ENCODE measurements at regions not wholly inside any gene's neighbourhood (a gene's known extent, or its start where the extent isn't known, plus 50 kb on each side); places are given as distances from the start of the nearest gene placed in this dataset.

DNA sequence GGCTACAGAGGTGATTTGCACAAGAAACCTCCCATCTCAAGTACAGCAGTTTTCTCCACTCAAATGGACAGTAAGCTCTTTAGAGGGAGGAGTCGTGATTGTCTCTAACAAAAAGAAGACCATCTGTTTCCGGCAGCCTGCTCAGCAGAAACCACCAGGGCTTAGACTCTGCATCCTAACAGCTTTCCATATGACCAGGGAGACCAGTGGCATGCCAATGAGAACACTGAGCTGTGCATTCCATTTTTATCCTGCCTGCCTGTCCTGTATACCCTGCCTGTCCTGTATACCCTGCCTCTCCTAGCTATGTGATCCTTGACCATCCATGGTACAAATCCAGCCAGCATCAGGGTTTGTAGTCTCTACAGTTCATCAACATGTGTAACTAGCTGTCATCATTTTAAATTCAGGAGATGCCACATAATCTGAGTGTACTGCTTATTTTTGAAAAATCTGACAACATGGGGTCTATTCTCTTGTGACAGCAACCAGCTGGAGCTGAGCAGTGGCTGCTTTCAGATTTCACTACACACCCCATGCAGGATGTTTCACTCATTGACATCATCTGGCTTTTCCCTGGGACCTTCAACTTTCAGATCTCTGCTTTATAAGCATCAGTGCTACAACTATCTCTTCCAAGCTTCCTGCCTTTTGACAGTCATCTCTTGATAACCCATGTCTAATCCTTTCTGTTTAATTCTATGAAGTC, 50.5 kb upstream of the POU2AF2 start:
- Mint-ChIP-seq H3K36me3 (ENCODE audit: low read depth) (no peaks in the 10 kb centered on the region), H3K4me3 (no peak overlapping the region), H3K9me3 (ENCODE audit: low read depth) (no peaks in the 10 kb centered on the region), H3K27ac (no peak overlapping the region), H3K27me3 (peaks cover 3% of the 10 kb centered on the region), H3K4me1 (no peaks in the 10 kb centered on the region)
- intact Hi-C loops (cut with DNase I, micrococcal nuclease), result no loop called here
- DNase-seq (no peak), ATAC-seq (no peak)
- CTCF ChIA-PET, result interaction anchor here (0.6 to 1.0 kb wide), 2 partner anchors 39 to 409 kb away, joined by 3 to 4 read pairs; no protein-coding TSS in a partner anchor
- POLR2A ChIA-PET, result interaction anchor here (0.5 kb wide), 1 partner anchor 667 kb away, joined by 3 read pairs; no protein-coding TSS in a partner anchor

DNA sequence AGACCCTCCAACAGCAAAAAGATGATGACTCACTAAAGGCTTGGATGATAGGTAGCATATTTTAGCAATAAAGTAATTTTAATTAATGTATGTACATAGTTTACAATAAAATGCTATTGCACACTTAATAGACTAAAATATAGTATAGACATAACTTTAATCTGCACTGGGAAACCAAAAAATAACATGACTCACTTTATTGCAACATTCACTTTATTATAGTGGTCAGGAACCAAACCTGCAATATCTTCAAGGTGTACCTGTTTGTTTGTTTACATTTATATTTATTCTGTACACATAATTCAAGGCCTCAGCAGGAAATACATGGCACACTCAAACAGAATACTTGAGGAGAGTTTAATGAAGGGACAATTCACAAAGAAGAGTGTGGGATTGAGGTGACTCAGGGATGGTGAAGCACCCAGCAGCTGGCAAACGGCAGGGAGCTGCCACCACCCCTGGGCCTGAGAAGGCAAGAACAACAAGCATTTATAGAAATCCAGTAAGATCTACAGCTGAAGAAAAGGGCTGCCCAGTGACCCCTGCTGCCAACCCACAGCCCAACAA, 51.5 kb upstream of the POU2AF2 start:
- ATAC-seq, result no peak
- no peaks in the 10 kb centered on the region for H3K9me3 Mint-ChIP-seq (ENCODE audit: low read depth)
- H3K4me1 Mint-ChIP-seq, result no peaks in the 10 kb centered on the region
- CTCF ChIA-PET, result interaction anchor here (1.2 kb wide), 1 partner anchor 13 kb away, joined by 4 read pairs; no protein-coding TSS in a partner anchor
- H3K4me3 Mint-ChIP-seq, result no peak overlapping the region
- DNase-seq, result no peak
- intact Hi-C loops (cut with DNase I, micrococcal nuclease), result no loop called here
- POLR2A ChIA-PET, result no interaction called here
- no peak overlapping the region for H3K27ac Mint-ChIP-seq
- peaks cover 3% of the 10 kb centered on the region for H3K27me3 Mint-ChIP-seq
- no peaks in the 10 kb centered on the region for H3K36me3 Mint-ChIP-seq (ENCODE audit: low read depth)

DNA sequence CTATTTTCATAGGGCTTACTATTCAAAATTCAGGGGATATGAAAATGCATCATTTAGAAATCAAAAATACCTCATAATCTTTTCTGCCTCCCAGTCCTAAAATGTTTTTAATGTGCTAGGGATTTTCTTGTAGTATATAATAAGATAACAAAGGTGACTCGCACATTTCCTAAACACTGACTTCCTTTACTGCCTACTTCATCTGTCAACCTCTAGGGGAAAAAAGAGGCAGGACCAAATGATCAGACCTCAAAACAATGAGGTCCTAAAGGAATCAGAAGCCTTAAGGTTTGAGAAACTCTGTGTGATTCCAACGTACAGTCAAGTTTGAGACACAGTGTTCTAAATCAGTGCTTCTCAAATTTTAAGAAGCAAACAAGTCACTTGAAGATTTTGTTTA, 56.1 kb upstream of the POU2AF2 start:
- Mint-ChIP-seq H3K27me3 (peaks cover 7% of the 10 kb centered on the region), H3K27ac (no peak overlapping the region), H3K4me1 (peaks cover 3% of the 10 kb centered on the region), H3K36me3 (ENCODE audit: low read depth) (no peaks in the 10 kb centered on the region), H3K4me3 (no peak overlapping the region), H3K9me3 (ENCODE audit: low read depth) (no peaks in the 10 kb centered on the region)
- ATAC-seq (no peak), DNase-seq (no peak)
- ChIA-PET CTCF (no interaction called here), POLR2A (no interaction called here)
- intact Hi-C loops (cut with DNase I, micrococcal nuclease), result no loop called here

DNA sequence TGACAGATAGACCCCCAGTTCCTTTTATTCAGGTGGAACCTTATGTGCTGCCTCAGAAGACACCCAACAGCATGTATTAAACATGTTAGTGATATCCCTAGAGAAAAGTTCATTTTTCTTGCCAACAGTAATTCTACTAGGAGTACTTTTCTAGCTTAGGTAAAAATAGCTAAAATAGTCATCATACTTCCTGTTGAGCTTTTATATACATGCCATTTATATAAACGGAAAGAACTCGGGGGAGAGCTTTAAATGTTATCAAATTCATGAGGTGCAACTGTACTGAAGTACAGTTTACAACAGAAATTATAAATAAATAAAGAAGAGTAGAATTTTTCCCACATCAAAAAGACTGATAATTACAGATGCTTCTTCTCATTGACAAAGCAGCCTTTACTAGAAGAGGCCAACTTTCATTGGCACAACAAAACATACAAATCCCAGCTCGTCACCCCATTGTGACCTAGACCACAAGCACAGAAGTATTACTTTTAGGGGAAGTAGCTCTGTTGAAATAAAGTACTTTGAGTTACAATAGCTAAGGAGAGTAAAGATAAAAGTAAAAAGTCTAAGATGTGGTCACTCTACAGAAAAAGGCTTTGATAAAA, 59.1 kb upstream of the POU2AF2 start:
- CTCF ChIA-PET, result interaction anchor here (0.6 kb wide), 1 partner anchor 847 kb away, joined by 3 read pairs; no protein-coding TSS in a partner anchor
- H3K4me1 Mint-ChIP-seq, result peaks cover 3% of the 10 kb centered on the region

DNA sequence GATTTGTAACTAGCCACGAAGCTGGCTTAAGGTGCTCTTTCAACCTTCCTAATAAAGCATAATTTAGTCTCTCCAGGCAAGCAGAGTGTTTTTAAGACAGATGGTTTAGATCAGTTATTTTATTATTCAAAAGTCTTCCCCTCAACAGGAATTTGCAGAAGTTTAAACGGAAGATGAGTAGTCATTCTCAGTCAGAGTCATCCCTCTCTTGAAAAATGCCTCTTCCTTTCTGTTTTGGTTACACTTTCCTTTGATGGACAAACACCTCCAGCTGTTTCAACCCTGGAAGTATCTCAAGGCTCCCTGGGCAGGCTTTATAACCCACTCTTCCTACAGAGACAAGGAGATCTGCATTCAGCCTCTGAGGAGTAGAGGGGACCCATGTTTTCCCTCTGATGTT, 60.3 kb upstream of the POU2AF2 start:
- Mint-ChIP-seq H3K27me3 (peaks cover 6% of the 10 kb centered on the region), H3K27ac (no peak overlapping the region), H3K4me1 (peaks cover 3% of the 10 kb centered on the region), H3K4me3 (no peak overlapping the region), H3K36me3 (ENCODE audit: low read depth) (no peaks in the 10 kb centered on the region), H3K9me3 (ENCODE audit: low read depth) (no peaks in the 10 kb centered on the region)
- ChIA-PET CTCF (no interaction called here), POLR2A (no interaction called here)
- intact Hi-C loops (cut with DNase I, micrococcal nuclease), result no loop called here
- DNase-seq (no peak), ATAC-seq (no peak)

More for the DNA sequence above, 59.1 kb upstream of the POU2AF2 start:
- no peaks in the 10 kb centered on the region for H3K36me3 Mint-ChIP-seq (ENCODE audit: low read depth)
- DNase-seq (no peak), ATAC-seq (no peak)
- POLR2A ChIA-PET, result no interaction called here
- no peaks in the 10 kb centered on the region for H3K9me3 Mint-ChIP-seq (ENCODE audit: low read depth)
- peaks cover 6% of the 10 kb centered on the region for H3K27me3 Mint-ChIP-seq
- H3K27ac Mint-ChIP-seq, result no peak overlapping the region
- intact Hi-C loops (cut with DNase I, micrococcal nuclease), result no loop called here
- no peak overlapping the region for H3K4me3 Mint-ChIP-seq

DNA sequence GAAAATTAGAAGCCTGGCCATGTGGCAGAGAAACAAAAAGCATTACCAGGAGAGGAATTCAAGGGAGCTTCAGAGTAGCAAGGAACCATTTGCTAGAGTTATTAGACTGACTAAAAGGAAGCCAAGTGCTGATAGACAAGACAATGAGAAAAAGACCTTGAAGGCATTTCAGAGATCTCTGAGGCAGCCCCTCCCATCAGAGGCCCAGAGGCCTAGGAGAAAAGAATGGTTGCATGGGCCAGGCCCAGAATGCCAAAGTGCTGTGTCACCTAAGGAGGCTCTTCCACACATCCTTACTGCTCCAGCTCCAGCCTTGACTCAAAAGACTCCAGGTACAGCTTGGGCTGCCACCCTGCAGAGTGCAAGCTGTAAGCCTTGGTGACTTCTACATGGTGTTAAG, 61.8 kb upstream of the POU2AF2 start:
- H3K9me3 Mint-ChIP-seq (ENCODE audit: low read depth), result no peaks in the 10 kb centered on the region
- intact Hi-C loops (cut with DNase I, micrococcal nuclease), result no loop called here
- ATAC-seq, result no peak
- H3K4me3 Mint-ChIP-seq, result no peak overlapping the region
- peaks cover 6% of the 10 kb centered on the region for H3K27me3 Mint-ChIP-seq
- CTCF ChIA-PET, result no interaction called here
- H3K4me1 Mint-ChIP-seq, result peaks cover 3% of the 10 kb centered on the region
- no peaks in the 10 kb centered on the region for H3K36me3 Mint-ChIP-seq (ENCODE audit: low read depth)
- POLR2A ChIA-PET, result no interaction called here
- H3K27ac Mint-ChIP-seq, result no peak overlapping the region
- no peak for DNase-seq

DNA sequence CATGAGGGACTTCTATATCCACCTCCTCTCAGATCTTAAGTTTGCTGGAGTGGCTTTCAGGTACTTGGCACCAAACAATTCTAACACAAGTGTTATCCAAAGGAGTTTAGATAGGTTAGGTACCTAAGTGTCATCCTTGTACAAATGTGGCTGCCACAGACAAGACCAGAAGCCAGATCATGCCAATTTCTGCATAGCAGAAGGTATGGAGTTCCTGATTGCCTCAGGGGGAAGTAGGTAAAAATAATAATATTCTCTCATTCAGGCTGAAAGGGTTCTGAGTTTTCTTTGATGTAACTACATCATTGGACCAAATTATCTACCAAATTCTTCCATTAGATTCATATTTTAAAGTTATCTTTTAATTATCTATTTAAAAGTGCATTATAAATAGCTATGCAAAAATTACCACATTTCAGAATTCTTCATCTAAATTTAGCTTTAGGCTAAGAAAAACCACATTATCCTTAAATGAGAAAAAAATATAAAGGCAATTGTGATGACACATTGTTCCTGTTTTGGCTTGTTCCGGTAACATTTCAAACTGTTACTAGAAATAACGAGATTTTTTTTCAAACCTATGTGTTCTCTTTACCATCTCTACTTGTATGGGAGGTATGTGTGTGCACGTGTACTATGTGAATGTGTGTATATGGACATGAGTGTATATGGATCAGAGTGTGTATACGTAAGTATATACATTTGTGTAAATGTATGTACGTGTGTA, 66.2 kb upstream of the POU2AF2 start:
- intact Hi-C loops (cut with DNase I, micrococcal nuclease), result no loop called here
- POLR2A ChIA-PET, result no interaction called here
- H3K27me3 Mint-ChIP-seq, result peaks cover 3% of the 10 kb centered on the region
- H3K27ac Mint-ChIP-seq, result no peak overlapping the region
- H3K4me1 Mint-ChIP-seq, result no peaks in the 10 kb centered on the region
- H3K4me3 Mint-ChIP-seq, result no peak overlapping the region
- no peaks in the 10 kb centered on the region for H3K9me3 Mint-ChIP-seq (ENCODE audit: low read depth)
- no peaks in the 10 kb centered on the region for H3K36me3 Mint-ChIP-seq (ENCODE audit: low read depth)
- ATAC-seq, result no peak
- CTCF ChIA-PET, result interaction anchor here (1.8 kb wide), 1 partner anchor 13 kb away, joined by 3 read pairs; no protein-coding TSS in a partner anchor
- DNase-seq, result no peak

DNA sequence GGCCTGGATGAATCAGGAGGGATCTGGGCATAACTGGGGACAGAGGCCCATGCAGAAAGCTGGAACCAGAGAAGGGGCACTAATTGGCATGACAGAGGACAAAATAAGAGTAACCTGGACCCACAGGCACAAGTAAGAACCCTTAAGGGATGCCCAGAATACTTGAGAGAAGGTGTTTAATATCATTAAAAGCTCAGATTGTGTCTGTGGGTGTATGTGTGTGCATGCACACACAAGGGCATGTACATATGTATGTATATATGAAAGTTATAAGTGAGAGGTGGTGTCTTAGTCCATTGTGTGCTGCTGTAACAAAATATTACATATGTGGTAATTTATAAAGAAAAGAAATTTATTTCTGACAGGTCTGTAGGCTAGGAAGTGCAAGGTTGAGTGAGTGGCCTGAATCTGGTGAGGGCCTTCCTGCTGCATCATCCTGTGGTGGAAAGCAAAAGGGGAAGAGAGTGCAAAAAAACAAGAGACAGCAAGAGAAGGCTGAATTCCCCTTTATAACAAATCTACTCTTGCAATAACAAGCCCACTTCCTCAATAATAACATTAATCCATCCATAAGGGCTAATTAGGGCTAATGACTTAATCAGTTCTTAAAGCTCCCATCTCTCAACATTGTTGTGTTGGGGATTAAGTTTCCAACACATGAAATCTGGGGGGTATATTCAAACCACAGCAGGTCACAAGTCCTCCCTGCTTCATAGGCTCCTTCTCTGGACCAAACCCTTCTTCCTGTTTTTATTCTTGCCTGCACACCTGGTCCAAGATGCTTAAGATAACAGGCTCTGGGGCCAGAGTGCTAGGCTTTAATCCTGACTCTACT, 68.3 kb upstream of the POU2AF2 start:
- CTCF ChIA-PET, result no interaction called here
- Mint-ChIP-seq H3K36me3 (ENCODE audit: low read depth) (no peaks in the 10 kb centered on the region), H3K27ac (no peak overlapping the region), H3K4me3 (no peak overlapping the region), H3K27me3 (no peaks in the 10 kb centered on the region), H3K9me3 (ENCODE audit: low read depth) (no peaks in the 10 kb centered on the region), H3K4me1 (no peaks in the 10 kb centered on the region)
- DNase-seq (no peak), ATAC-seq (no peak)
- POLR2A ChIA-PET, result interaction anchor here (0.6 kb wide), 1 partner anchor 832 kb away, joined by 3 read pairs; no protein-coding TSS in a partner anchor
- intact Hi-C loops (cut with DNase I, micrococcal nuclease), result no loop called here

DNA sequence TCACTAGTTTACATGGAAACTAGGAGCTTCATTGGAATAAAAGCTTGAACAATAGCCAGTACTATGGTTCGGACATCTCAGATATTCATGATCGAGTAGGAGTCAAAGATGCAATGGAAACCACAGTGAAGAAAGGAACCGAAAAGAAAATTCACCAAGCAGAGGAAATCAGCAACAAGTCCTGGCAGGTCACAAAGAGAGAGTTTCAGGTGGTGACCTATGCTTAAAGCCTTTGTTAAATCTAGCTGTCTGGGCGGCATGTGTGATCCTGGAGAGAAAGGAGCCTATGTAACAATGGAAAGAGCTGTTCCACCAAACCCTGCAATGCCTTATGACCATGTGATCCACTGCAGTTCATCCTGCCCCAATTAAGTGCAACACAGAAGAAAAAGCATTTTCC, 68.9 kb upstream of the POU2AF2 start:
- Mint-ChIP-seq H3K27ac (no peak overlapping the region), H3K9me3 (ENCODE audit: low read depth) (no peaks in the 10 kb centered on the region), H3K4me3 (no peak overlapping the region), H3K36me3 (ENCODE audit: low read depth) (no peaks in the 10 kb centered on the region), H3K27me3 (no peaks in the 10 kb centered on the region), H3K4me1 (no peaks in the 10 kb centered on the region)
- ChIA-PET CTCF (no interaction called here), POLR2A (no interaction called here)
- ATAC-seq (no peak), DNase-seq (no peak)
- intact Hi-C loops (cut with DNase I, micrococcal nuclease), result no loop called here

DNA sequence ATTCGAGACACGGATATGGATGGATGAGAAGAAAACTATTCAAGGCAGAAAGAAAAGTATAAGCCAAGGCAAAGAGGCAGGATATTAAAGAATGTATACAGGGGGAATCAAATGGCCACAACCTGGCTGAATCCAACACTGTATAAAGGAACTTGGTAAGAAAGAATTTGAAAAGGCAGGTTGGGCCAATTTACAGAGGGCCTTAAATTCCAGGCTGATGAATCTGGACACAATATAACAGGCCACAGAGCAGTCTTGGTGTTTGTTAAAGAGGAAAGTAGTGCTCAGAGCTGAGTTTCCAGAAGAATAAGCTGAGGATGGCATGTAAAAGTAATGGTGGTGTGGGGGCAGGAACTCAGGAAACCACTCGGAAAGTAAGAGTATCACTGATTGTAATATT, 72.3 kb upstream of the POU2AF2 start:
- Mint-ChIP-seq H3K27ac (no peak overlapping the region), H3K4me3 (no peak overlapping the region), H3K36me3 (ENCODE audit: low read depth) (no peaks in the 10 kb centered on the region), H3K27me3 (no peaks in the 10 kb centered on the region), H3K4me1 (no peaks in the 10 kb centered on the region), H3K9me3 (ENCODE audit: low read depth) (no peaks in the 10 kb centered on the region)
- CTCF ChIA-PET, result interaction anchor here (0.6 kb wide), 1 partner anchor 895 kb away, joined by 3 read pairs; no protein-coding TSS in a partner anchor
- POLR2A ChIA-PET, result no interaction called here
- DNase-seq (no peak), ATAC-seq (no peak)
- intact Hi-C loops (cut with DNase I, micrococcal nuclease), result no loop called here

DNA sequence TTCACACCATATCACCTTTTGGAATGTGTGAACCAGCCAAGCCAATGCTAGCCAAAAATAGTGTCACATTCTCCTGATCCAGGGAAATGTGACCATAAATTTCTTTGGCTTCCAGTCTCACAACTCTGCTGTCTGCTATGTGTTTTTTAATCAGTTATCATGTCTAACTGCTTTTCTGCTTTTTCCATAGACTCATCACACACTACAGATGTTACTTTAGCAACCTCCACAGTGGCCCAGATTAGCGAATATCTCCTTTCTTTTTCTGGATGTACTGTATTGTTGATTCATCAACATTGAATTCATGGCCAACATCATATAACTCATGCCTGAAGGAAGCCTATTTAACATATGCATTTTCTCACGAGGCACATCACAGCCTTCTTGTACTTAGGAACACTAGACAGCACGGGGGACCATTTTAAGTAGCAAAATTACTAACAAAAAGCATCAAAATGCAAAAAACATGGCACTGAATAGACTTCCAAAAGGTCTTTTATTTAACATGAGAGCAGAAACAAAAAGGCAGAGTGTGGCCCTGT, 73.1 kb upstream of the POU2AF2 start:
- Mint-ChIP-seq H3K27me3 (no peaks in the 10 kb centered on the region), H3K27ac (no peak overlapping the region), H3K4me3 (no peak overlapping the region), H3K9me3 (ENCODE audit: low read depth) (no peaks in the 10 kb centered on the region), H3K4me1 (no peaks in the 10 kb centered on the region), H3K36me3 (ENCODE audit: low read depth) (no peaks in the 10 kb centered on the region)
- intact Hi-C loops (cut with DNase I, micrococcal nuclease), result no loop called here
- ATAC-seq, result no peak
- ChIA-PET POLR2A (no interaction called here), CTCF (no interaction called here)
- DNase-seq, result no peak

Data from activated CD4-positive, alpha-beta T cell treated with anti-CD3 and anti-CD28 coated beads for 36 hours (primary cell).